AG10803 (cell line): ENCODE measurements at regions not wholly inside any gene's neighbourhood (a gene's known extent, or its start where the extent isn't known, plus 50 kb on each side); places are given as distances from the start of the nearest gene placed in this dataset.

Experiments used
- DNase-seq: peaks from one replicate; pipeline ENCODE4 v3.0.0; 2010; ENCODE audit warnings: low read depth
- H3K4me3 ChIP-seq: 2 replicates; pipeline ENCODE4 v1.5.1; 2011; ENCODE audit warnings: mild to moderate bottlenecking, low read length, control low read depth
- CTCF ChIP-seq: conservative IDR thresholded peaks from 2 replicates; pipeline ENCODE4 v1.5.1; 2011; ENCODE audit warnings: mild to moderate bottlenecking, low read length, control low read depth, inconsistent platforms

GRCh38 chr5:74188351-74189105, 452.0 kb downstream of the ENC1 start:
- no peak for DNase-seq
- TF ChIP-seq CTCF: no peak
- no peak overlapping the region for H3K4me3 ChIP-seq

GRCh38 chr5:74187757-74188156, 452.8 kb downstream of the ENC1 start:
- no peak for DNase-seq
- TF ChIP-seq CTCF: no peak
- no peak overlapping the region for H3K4me3 ChIP-seq

- DNase-seq: peak; percentile 78
- no peak overlapping the region for H3K4me3 ChIP-seq
- TF ChIP-seq CTCF: no peak
These were observed 453.9 kb downstream of the ENC1 start for GRCh38 chr5:74186356-74187315.

- H3K4me3 ChIP-seq: no peak overlapping the region
- TF ChIP-seq CTCF: 0 out of 2 replicates have a peak, but pooled peaks have one; percentile 5
- DNase-seq: peak; percentile 58
These were observed 454.9 kb downstream of the ENC1 start for GRCh38 chr5:74185599-74185998.

GRCh38 chr5:74184649-74185048, 455.9 kb downstream of the ENC1 start:
- DNase-seq: no peak
- no peak for TF ChIP-seq CTCF
- H3K4me3 ChIP-seq: no peak overlapping the region

GRCh38 chr5:74183041-74183440, 457.5 kb downstream of the ENC1 start:
- H3K4me3 ChIP-seq: no peak overlapping the region
- no peak for TF ChIP-seq CTCF
- no peak for DNase-seq
